Tibial nerve (tissue), 4 donors: ENCODE measurements at regions not wholly inside any gene's neighbourhood (a gene's known extent, or its start where the extent isn't known, plus 50 kb on each side); places are given as distances from the start of the nearest gene placed in this dataset.

Source experiments
- DNase-seq, 2 donors: peaks; one replicate each; pipeline ENCODE4 v3.0.0-alpha.2; 2019; ENCODE audit warnings: low spot score in 2 of 2
- H3K27ac ChIP-seq, 4 donors: fragments of 200-600 bp; sonication (generic) in 3 of 4; one replicate each; pipeline ENCODE4 v1.5.1; 2017 to 2019; ENCODE audit warnings: mild to moderate bottlenecking in 1 of 4
- H3K27me3 ChIP-seq, 2 donors: fragments of 200-600 bp; sonication (generic) in 1 of 2; one replicate each; pipeline versions ENCODE4 v1.5.1 to v1.6.0; 2017 to 2019
- H3K36me3 ChIP-seq, 3 donors: fragments of 200-600 bp; sonication (generic); one replicate each; pipeline ENCODE4 v1.5.1; 2018 to 2019
- H3K4me1 ChIP-seq, 4 donors: fragments of 200-600 bp; sonication (generic) in 3 of 4; one replicate each; pipeline ENCODE4 v1.5.1; 2017 to 2019
- H3K4me3 ChIP-seq, 4 donors: fragments of 200-600 bp; sonication (generic) in 3 of 4; one replicate each; pipeline ENCODE4 v1.5.1; 2017 to 2019; ENCODE audit warnings: mild to moderate bottlenecking in 1 of 4, moderate library complexity in 1 of 4
- H3K9me3 ChIP-seq, 4 donors: fragments of 200-600 bp; sonication (generic) in 3 of 4; one replicate each; pipeline ENCODE4 v1.5.1; 2017 to 2019
- CTCF ChIP-seq, 5 experiments: fragments of 200-600 bp in 3 of 5; fragments of 450-650 bp in 2 of 5; sonication (generic) in 3 of 5; IDR thresholded peaks; one replicate each; pipeline ENCODE4 v1.5.1; 2016 to 2019; ENCODE audit warnings: antibody characterized with exemption in 5 of 5, mild to moderate bottlenecking in 3 of 5, moderate library complexity in 2 of 5
- EP300 ChIP-seq, 2 donors: sonication (generic); formaldehyde crosslinking; IDR thresholded peaks; one replicate each; pipeline ENCODE4 v1.6.1; 2017; ENCODE audit warnings: antibody characterized with exemption in 2 of 2, mild to moderate bottlenecking in 1 of 2
- POLR2A ChIP-seq, 2 donors: fragments of 450-650 bp; IDR thresholded peaks; one replicate each; pipeline ENCODE4 v1.6.1; 2017; ENCODE audit warnings: antibody characterized with exemption in 2 of 2, mild to moderate bottlenecking in 2 of 2, moderate library complexity in 2 of 2
- WGBS, 2 donors: methylation state at CpG; one replicate each; pipeline ENCODE4 v1.1.5; 2018; 5-methylcytosine and 5-hydroxymethylcytosine counted together

DNA sequence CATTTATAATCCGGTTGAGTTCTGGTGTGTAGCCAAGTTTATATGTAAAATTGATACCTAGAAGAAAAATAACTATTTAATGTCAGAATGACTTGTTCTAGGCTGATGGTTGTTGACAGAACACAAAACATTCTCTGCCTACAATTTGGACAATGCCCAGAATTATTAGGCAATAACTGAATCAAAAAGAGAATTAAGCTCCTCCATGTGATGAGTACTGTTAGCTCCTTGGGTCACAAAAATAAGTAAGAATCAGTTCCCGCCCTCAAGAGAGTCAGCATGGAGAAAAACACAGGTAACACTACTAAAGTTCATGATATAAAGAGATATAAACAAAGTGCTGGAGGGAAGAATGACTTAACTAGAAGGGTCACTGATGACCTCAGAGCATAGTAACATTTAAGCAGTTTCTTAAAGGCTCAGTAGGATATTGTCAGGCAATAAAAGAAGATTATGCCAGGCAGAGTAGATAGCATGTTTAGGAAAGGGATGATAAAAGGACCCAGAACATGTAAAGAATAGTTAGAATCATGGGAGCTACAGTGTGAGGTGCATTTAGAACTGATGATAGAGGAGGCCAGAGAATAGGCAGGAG, 200.5 kb upstream of the ACTBL2 start:
- Histone ChIP-seq H3K27ac (no peak overlapping the region), H3K27me3 (no peaks in the 10 kb centered on the region), H3K9me3 (no peaks in the 10 kb centered on the region), H3K4me3 (no peak overlapping the region), H3K4me1 (peaks cover 0 to 3% (median 0%) of the 10 kb centered on the region in 4 donors), H3K36me3 (no peaks in the 10 kb centered on the region)
- TF ChIP-seq EP300 (IDR thresholded peaks at IDR 0.05), result no peak
- TF ChIP-seq CTCF (IDR thresholded peaks at IDR 0.05), result no peak
- no peak for TF ChIP-seq POLR2A (IDR thresholded peaks at IDR 0.05)
- WGBS, 2 donors, result 78 to 79% methylated on average over 2 of the region's 2 CpGs
- no peak for DNase-seq

- TF ChIP-seq POLR2A (IDR thresholded peaks at IDR 0.05) (no peak), CTCF (IDR thresholded peaks at IDR 0.05) (no peak), EP300 (IDR thresholded peaks at IDR 0.05) (no peak)
- Histone ChIP-seq H3K27me3 (no peaks in the 10 kb centered on the region), H3K9me3 (no peaks in the 10 kb centered on the region), H3K4me1 (peaks cover 0 to 7% (median 0%) of the 10 kb centered on the region in 4 donors), H3K36me3 (no peaks in the 10 kb centered on the region), H3K4me3 (no peak overlapping the region), H3K27ac (no peak overlapping the region)
- no peak for DNase-seq
- 91 to 95% methylated on average over 3 of the region's 3 CpGs for WGBS, 2 donors
Observed at GRCh38 chr5:57681942-57682341, 199.3 kb upstream of the ACTBL2 start.

- Histone ChIP-seq H3K36me3 (no peaks in the 10 kb centered on the region), H3K9me3 (no peaks in the 10 kb centered on the region), H3K4me3 (no peak overlapping the region), H3K27ac (no peak overlapping the region), H3K27me3 (no peaks in the 10 kb centered on the region), H3K4me1 (peaks cover 0 to 13% (median 0%) of the 10 kb centered on the region in 4 donors)
- DNase-seq, result no peak
- 85 to 95% methylated on average over 1 of the region's 1 CpG for WGBS, 2 donors
- TF ChIP-seq EP300 (IDR thresholded peaks at IDR 0.05), result no peak
Observed at GRCh38 chr5:57680686-57681085, 198.1 kb upstream of the ACTBL2 start.

GRCh38 chr5:57677235-57677634, 194.6 kb upstream of the ACTBL2 start:
- Histone ChIP-seq H3K9me3 (no peaks in the 10 kb centered on the region), H3K27ac (no peak overlapping the region), H3K4me3 (no peak overlapping the region), H3K27me3 (no peaks in the 10 kb centered on the region), H3K36me3 (no peaks in the 10 kb centered on the region), H3K4me1 (peaks cover 0 to 10% (median 0%) of the 10 kb centered on the region in 4 donors)
- no peak for TF ChIP-seq CTCF (IDR thresholded peaks at IDR 0.05)
- no peak for TF ChIP-seq EP300 (IDR thresholded peaks at IDR 0.05)
- no peak for TF ChIP-seq POLR2A (IDR thresholded peaks at IDR 0.05)
- no peak for DNase-seq

GRCh38 chr5:57676222-57677098, 193.8 kb upstream of the ACTBL2 start:
- TF ChIP-seq EP300 (IDR thresholded peaks at IDR 0.05) (no peak), POLR2A (IDR thresholded peaks at IDR 0.05) (no peak), CTCF (IDR thresholded peaks at IDR 0.05) (no peak)
- Histone ChIP-seq H3K4me1 (peaks cover 0 to 10% (median 0%) of the 10 kb centered on the region in 4 donors), H3K27me3 (no peaks in the 10 kb centered on the region), H3K36me3 (no peaks in the 10 kb centered on the region), H3K4me3 (no peak overlapping the region), H3K9me3 (no peaks in the 10 kb centered on the region), H3K27ac (no peak overlapping the region)
- DNase-seq, result no peak
- 66 to 75% methylated on average over 3 of the region's 3 CpGs for WGBS, 2 donors
